WTC11 (cell line): ENCODE measurements at regions not wholly inside any gene's neighbourhood (a gene's known extent, or its start where the extent isn't known, plus 50 kb on each side); places are given as distances from the start of the nearest gene placed in this dataset.

Experiments used
- ATAC-seq: fragments of 200-7000 bp; cut with Tn5 transposase; 2 replicates; pipeline ENCODE4 v1.10.0; 2021; ENCODE audit warnings: mild to moderate bottlenecking, moderate library complexity
- CTCF ChIA-PET: fragments of 300-600 bp; sonication (Branson Sonifier 250); formaldehyde crosslinking; loops from one replicate; lab custom pipeline; 2021; ENCODE audit warnings: antibody characterized with exemption; lab: Charles Lee
- POLR2A ChIA-PET: fragments of 350-600 bp; sonication (Branson Sonifier 250); formaldehyde crosslinking; loops from one replicate; lab custom pipeline; 2021; ENCODE audit warnings: antibody characterized with exemption; lab: Charles Lee
- DNase-seq: peaks from one replicate; pipeline ENCODE4 v3.0.0; 2021; ENCODE audit warnings: low spot score
- H3K27ac Mint-ChIP-seq: 2 replicates; pipeline ENCODE4 v1.8.0; 2021; ENCODE audit warnings: mixed read lengths
- H3K27me3 Mint-ChIP-seq: 2 replicates; pipeline ENCODE4 v1.8.0; 2021; ENCODE audit warnings: low read depth, mild to moderate bottlenecking, moderate library complexity, mixed read lengths
- H3K36me3 Mint-ChIP-seq: 2 replicates; pipeline ENCODE4 v1.8.0; 2021; ENCODE audit warnings: mixed read lengths
- H3K4me1 Mint-ChIP-seq: 2 replicates; pipeline ENCODE4 v1.8.0; 2022; ENCODE audit warnings: mixed read lengths
- H3K4me3 Mint-ChIP-seq: 2 replicates; pipeline ENCODE4 v1.8.0; 2021; ENCODE audit warnings: mild to moderate bottlenecking, moderate library complexity, mixed read lengths
- H3K9me3 Mint-ChIP-seq: 2 replicates; pipeline ENCODE4 v1.8.0; 2021; ENCODE audit warnings: mixed read lengths
- AFF4 ChIP-seq: sonication (generic); formaldehyde crosslinking; IDR thresholded peaks from 2 replicates; pipeline ENCODE4 v1.8.1; 2023; ENCODE audit warnings: mild to moderate bottlenecking, missing genetic modification reagents, borderline replicate concordance
- CREB1 ChIP-seq: sonication (generic); formaldehyde crosslinking; IDR thresholded peaks from 2 replicates; pipeline ENCODE4 v1.8.0; 2023; ENCODE audit warnings: mild to moderate bottlenecking, missing genetic modification reagents
- CREM ChIP-seq: sonication (generic); formaldehyde crosslinking; IDR thresholded peaks from 2 replicates; pipeline ENCODE4 v1.8.1; 2022; ENCODE audit warnings: mild to moderate bottlenecking, missing genetic modification reagents, moderate library complexity
- EMX1 ChIP-seq: fragments of 250-450 bp; sonication (Bioruptor Pico); IDR thresholded peaks from 2 replicates; pipeline ENCODE4 v1.8.0; 2021; ENCODE audit warnings: mild to moderate bottlenecking
- ESRRA ChIP-seq: sonication (generic); formaldehyde crosslinking; IDR thresholded peaks from 2 replicates; pipeline ENCODE4 v1.8.1; 2022; ENCODE audit warnings: mild to moderate bottlenecking, missing genetic modification reagents, borderline replicate concordance
- GABPB1 ChIP-seq: sonication (generic); formaldehyde crosslinking; IDR thresholded peaks from 2 replicates; pipeline ENCODE4 v1.8.1; 2023; ENCODE audit warnings: mild to moderate bottlenecking, missing genetic modification reagents
- HMGA2 ChIP-seq: fragments of 250-450 bp; sonication (Bioruptor Pico); IDR thresholded peaks from 2 replicates; pipeline ENCODE4 v1.4.0; 2021; ENCODE audit warnings: mild to moderate bottlenecking, moderate library complexity
- JAZF1 ChIP-seq: fragments of 250-450 bp; sonication (Bioruptor Pico); IDR thresholded peaks from 2 replicates; pipeline ENCODE4 v1.9.0; 2021; ENCODE audit warnings: moderate library complexity, mild to moderate bottlenecking, inconsistent platforms
- MXD4 ChIP-seq: fragments of 250-450 bp; sonication (Bioruptor Pico); IDR thresholded peaks from 2 replicates; pipeline ENCODE4 v1.8.0; 2021; ENCODE audit warnings: mild to moderate bottlenecking, moderate library complexity, borderline replicate concordance
- NR1H2 ChIP-seq: sonication (generic); formaldehyde crosslinking; IDR thresholded peaks from 2 replicates; pipeline ENCODE4 v1.9.0; 2021; ENCODE audit warnings: mild to moderate bottlenecking, moderate library complexity, missing genetic modification reagents
- PRRX2 ChIP-seq: fragments of 250-450 bp; sonication (Bioruptor Pico); IDR thresholded peaks from 2 replicates; pipeline ENCODE4 v1.8.0; 2021; ENCODE audit warnings: mild to moderate bottlenecking
- RELA ChIP-seq: sonication (generic); formaldehyde crosslinking; IDR thresholded peaks from 2 replicates; pipeline ENCODE4 v1.8.1; 2022; ENCODE audit warnings: missing genetic modification reagents, mild to moderate bottlenecking, borderline replicate concordance
- RORB ChIP-seq: fragments of 250-450 bp; sonication (Bioruptor Pico); IDR thresholded peaks from 2 replicates; pipeline ENCODE4 v1.9.0; 2021; ENCODE audit warnings: mild to moderate bottlenecking
- SP1 ChIP-seq: sonication (generic); formaldehyde crosslinking; conservative IDR thresholded peaks from 2 replicates; pipeline ENCODE4 v1.8.1; 2022; ENCODE audit warnings: missing genetic modification reagents
- TCF7 ChIP-seq: sonication (generic); formaldehyde crosslinking; IDR thresholded peaks from 2 replicates; pipeline ENCODE4 v1.8.0; 2022; ENCODE audit warnings: mild to moderate bottlenecking, low read depth, missing genetic modification reagents, moderate library complexity
- TP53 ChIP-seq: sonication (generic); formaldehyde crosslinking; IDR thresholded peaks from 2 replicates; pipeline ENCODE4 v1.8.1; 2023; ENCODE audit warnings: mild to moderate bottlenecking, missing genetic modification reagents
- ZMAT4 ChIP-seq: fragments of 250-450 bp; sonication (Bioruptor Pico); IDR thresholded peaks from 2 replicates; pipeline ENCODE4 v1.9.0; 2021; ENCODE audit warnings: mild to moderate bottlenecking
- ZNF317 ChIP-seq: sonication (generic); formaldehyde crosslinking; IDR thresholded peaks from 2 replicates; pipeline ENCODE4 v1.8.1; 2023; ENCODE audit warnings: low read depth, mild to moderate bottlenecking, moderate library complexity, missing genetic modification reagents, borderline replicate concordance
- ZNF396 ChIP-seq: fragments of 250-450 bp; sonication (Bioruptor Pico); IDR thresholded peaks from 2 replicates; pipeline ENCODE4 v1.8.0; 2021; ENCODE audit warnings: mild to moderate bottlenecking, moderate library complexity, borderline replicate concordance
- TF ChIP-seq, protein P1 (sequence below): sonication (generic); formaldehyde crosslinking; IDR thresholded peaks from 2 replicates; pipeline ENCODE4 v1.8.0; 2022; ENCODE audit warnings: mild to moderate bottlenecking, missing genetic modification reagents
- TF ChIP-seq, protein P2 (sequence below): fragments of 250-450 bp; sonication (Bioruptor Pico); IDR thresholded peaks from 2 replicates; pipeline ENCODE4 v1.9.0; 2021; ENCODE audit warnings: mild to moderate bottlenecking, borderline replicate concordance
- TF ChIP-seq, protein P3 (sequence below): sonication (generic); formaldehyde crosslinking; conservative IDR thresholded peaks from 2 replicates; pipeline ENCODE4 v1.8.1; 2023; ENCODE audit warnings: mild to moderate bottlenecking, low read depth, missing genetic modification reagents, moderate library complexity
- TF ChIP-seq, protein P4 (sequence below): fragments of 250-450 bp; sonication (Bioruptor Pico); conservative IDR thresholded peaks from 2 replicates; pipeline ENCODE4 v1.9.0; 2021; ENCODE audit warnings: mild to moderate bottlenecking

DNA sequence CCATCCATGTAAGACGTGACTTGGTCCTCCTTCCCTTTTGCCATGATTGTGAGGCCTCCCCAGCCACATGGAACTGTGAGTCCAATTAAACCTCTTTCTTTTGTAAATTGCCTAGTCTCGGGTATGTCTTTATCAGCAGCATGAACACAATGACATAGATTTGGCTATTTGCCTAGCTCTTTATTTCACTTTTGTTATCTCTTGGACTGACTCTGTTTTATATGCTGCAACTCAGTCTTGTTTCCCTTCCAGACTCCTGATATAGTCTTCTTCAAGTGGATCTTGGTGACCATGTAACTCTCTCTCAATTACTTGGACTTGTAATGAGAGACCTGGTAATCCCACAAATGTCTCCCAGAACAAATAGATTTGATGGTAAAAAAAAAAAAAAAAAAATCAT, 627.6 kb downstream of the CCDC85A start:
- Mint-ChIP-seq H3K4me1 (peaks cover 7% of the 10 kb centered on the region; the same call in 1 of the 2 replicates), H3K9me3 (0 out of 2 replicates have a peak, but pooled peaks cover 13% of the 10 kb centered on the region), H3K4me3 (no peak overlapping the region), H3K27me3 (no peaks in the 10 kb centered on the region), H3K27ac (no peak overlapping the region), H3K36me3 (no peaks in the 10 kb centered on the region)
- ChIA-PET CTCF (no interaction called here), POLR2A (no interaction called here)
- TF ChIP-seq NR1H2 (CRISPR knock-in tag) (no peak), AFF4 (no peak), PRRX2 (CRISPR knock-in tag) (no peak), CREM (CRISPR knock-in tag) (no peak), JAZF1 (CRISPR knock-in tag) (no peak), ZNF317 (no peak), MXD4 (CRISPR knock-in tag) (no peak)
- no peak for DNase-seq
- ATAC-seq, result no peak

GRCh38 chr2:56812432-56812831, 628.6 kb downstream of the CCDC85A start:
- H3K4me3 Mint-ChIP-seq, result no peak overlapping the region
- ChIA-PET POLR2A (no interaction called here), CTCF (no interaction called here)
- H3K9me3 Mint-ChIP-seq, result peaks cover 16% of the 10 kb centered on the region
- H3K4me1 Mint-ChIP-seq, result peaks cover 7% of the 10 kb centered on the region; the same call in 1 of the 2 replicates
- DNase-seq (no peak), ATAC-seq (no peak)
- H3K27ac Mint-ChIP-seq, result no peak overlapping the region
- no peaks in the 10 kb centered on the region for H3K36me3 Mint-ChIP-seq
- H3K27me3 Mint-ChIP-seq, result no peaks in the 10 kb centered on the region
- TF ChIP-seq ZNF396 (CRISPR knock-in tag) (no peak), RELA (CRISPR knock-in tag) (no peak), ZMAT4 (CRISPR knock-in tag) (no peak), SP1 (CRISPR knock-in tag) (no peak), RORB (no peak), HMGA2 (CRISPR knock-in tag) (no peak), TCF7 (CRISPR knock-in tag) (no peak), TP53 (no peak), GABPB1 (CRISPR knock-in tag) (no peak), ESRRA (CRISPR knock-in tag) (no peak), EMX1 (CRISPR knock-in tag) (no peak), MXD4 (CRISPR knock-in tag) (no peak), CREB1 (CRISPR knock-in tag) (no peak)
- TF ChIP-seq, protein P1, sequence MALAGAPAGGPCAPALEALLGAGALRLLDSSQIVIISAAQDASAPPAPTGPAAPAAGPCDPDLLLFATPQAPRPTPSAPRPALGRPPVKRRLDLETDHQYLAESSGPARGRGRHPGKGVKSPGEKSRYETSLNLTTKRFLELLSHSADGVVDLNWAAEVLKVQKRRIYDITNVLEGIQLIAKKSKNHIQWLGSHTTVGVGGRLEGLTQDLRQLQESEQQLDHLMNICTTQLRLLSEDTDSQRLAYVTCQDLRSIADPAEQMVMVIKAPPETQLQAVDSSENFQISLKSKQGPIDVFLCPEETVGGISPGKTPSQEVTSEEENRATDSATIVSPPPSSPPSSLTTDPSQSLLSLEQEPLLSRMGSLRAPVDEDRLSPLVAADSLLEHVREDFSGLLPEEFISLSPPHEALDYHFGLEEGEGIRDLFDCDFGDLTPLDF (CRISPR knock-in tag), result no peak
- TF ChIP-seq, protein P2, sequence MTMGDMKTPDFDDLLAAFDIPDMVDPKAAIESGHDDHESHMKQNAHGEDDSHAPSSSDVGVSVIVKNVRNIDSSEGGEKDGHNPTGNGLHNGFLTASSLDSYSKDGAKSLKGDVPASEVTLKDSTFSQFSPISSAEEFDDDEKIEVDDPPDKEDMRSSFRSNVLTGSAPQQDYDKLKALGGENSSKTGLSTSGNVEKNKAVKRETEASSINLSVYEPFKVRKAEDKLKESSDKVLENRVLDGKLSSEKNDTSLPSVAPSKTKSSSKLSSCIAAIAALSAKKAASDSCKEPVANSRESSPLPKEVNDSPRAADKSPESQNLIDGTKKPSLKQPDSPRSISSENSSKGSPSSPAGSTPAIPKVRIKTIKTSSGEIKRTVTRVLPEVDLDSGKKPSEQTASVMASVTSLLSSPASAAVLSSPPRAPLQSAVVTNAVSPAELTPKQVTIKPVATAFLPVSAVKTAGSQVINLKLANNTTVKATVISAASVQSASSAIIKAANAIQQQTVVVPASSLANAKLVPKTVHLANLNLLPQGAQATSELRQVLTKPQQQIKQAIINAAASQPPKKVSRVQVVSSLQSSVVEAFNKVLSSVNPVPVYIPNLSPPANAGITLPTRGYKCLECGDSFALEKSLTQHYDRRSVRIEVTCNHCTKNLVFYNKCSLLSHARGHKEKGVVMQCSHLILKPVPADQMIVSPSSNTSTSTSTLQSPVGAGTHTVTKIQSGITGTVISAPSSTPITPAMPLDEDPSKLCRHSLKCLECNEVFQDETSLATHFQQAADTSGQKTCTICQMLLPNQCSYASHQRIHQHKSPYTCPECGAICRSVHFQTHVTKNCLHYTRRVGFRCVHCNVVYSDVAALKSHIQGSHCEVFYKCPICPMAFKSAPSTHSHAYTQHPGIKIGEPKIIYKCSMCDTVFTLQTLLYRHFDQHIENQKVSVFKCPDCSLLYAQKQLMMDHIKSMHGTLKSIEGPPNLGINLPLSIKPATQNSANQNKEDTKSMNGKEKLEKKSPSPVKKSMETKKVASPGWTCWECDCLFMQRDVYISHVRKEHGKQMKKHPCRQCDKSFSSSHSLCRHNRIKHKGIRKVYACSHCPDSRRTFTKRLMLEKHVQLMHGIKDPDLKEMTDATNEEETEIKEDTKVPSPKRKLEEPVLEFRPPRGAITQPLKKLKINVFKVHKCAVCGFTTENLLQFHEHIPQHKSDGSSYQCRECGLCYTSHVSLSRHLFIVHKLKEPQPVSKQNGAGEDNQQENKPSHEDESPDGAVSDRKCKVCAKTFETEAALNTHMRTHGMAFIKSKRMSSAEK (CRISPR knock-in tag), result no peak
- TF ChIP-seq, protein P3, sequence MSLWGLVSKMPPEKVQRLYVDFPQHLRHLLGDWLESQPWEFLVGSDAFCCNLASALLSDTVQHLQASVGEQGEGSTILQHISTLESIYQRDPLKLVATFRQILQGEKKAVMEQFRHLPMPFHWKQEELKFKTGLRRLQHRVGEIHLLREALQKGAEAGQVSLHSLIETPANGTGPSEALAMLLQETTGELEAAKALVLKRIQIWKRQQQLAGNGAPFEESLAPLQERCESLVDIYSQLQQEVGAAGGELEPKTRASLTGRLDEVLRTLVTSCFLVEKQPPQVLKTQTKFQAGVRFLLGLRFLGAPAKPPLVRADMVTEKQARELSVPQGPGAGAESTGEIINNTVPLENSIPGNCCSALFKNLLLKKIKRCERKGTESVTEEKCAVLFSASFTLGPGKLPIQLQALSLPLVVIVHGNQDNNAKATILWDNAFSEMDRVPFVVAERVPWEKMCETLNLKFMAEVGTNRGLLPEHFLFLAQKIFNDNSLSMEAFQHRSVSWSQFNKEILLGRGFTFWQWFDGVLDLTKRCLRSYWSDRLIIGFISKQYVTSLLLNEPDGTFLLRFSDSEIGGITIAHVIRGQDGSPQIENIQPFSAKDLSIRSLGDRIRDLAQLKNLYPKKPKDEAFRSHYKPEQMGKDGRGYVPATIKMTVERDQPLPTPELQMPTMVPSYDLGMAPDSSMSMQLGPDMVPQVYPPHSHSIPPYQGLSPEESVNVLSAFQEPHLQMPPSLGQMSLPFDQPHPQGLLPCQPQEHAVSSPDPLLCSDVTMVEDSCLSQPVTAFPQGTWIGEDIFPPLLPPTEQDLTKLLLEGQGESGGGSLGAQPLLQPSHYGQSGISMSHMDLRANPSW, result no peak
- TF ChIP-seq, protein P4, sequence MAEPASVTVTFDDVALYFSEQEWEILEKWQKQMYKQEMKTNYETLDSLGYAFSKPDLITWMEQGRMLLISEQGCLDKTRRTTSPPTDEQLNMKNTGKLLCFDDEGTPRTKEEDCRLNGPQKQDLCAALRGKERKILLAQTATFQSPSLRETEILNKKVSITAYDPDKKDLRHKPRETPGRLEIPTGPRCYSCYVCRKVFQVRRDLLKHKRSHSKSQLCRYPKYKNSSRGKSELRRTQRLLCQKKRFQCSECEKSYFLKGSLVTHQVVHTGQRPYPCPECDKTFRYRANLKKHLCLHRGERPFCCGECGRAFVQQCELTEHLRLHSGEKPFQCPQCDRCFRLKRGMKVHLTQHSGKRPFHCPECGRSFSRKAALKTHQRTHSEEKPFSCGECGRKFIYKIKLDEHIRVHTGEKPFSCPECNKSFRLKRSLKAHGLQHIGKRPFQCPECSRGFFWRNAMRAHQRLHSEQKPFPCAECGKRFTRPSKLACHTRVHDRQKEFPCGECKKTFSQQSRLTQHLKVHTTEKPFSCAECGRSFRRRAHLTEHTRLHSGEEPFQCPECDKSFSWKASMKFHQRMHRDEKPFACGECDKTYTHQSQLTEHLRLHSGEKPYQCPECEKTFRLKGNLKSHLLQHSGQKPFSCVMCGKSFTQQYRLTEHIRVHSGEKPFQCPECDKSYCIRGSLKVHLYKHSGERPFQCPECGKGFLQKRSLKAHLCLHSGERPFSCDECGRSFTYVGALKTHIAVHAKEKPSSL (CRISPR knock-in tag), result no peak
